ENCODE measurements at regions not wholly inside any gene's neighbourhood (a gene's known extent, or its start where the extent isn't known, plus 50 kb on each side); places are given as distances from the start of the nearest gene placed in this dataset.

- TF ChIP-seq CTCF (IDR thresholded peaks at IDR 0.05) = no peak
- no peak for TF ChIP-seq POLR2A (IDR thresholded peaks at IDR 0.05)
Measured at GRCh38 chr5:169512385-169512784, 71.2 kb upstream of the SPDL1 start.

All from stomach (tissue), 4 donors.